GM21360 (cell line): ENCODE measurements at regions not wholly inside any gene's neighbourhood (a gene's known extent, or its start where the extent isn't known, plus 50 kb on each side); places are given as distances from the start of the nearest gene placed in this dataset.
"Not testable (repeated sequence)": the region's sequence is repeated elsewhere in the genome, so short reads cannot be mapped to it uniquely, and the experiment has no call there.

Experiments used
- ATAC-seq: cut with Tn5 transposase; IDR thresholded peaks from one replicate; pipeline ENCODE4 v1.9.1; 2021; ENCODE audit warnings: mild to moderate bottlenecking, moderate library complexity; ENCODE audit not compliant: unreplicated experiment

GRCh38 chr2:58730764-58731487, 489.8 kb upstream of the FANCL start:
- no peak for ATAC-seq

GRCh38 chr2:58727981-58728656, 487.0 kb upstream of the FANCL start:
- ATAC-seq, result no peak

- ATAC-seq, result no peak
Measured at GRCh38 chr2:58721912-58722591, 480.9 kb upstream of the FANCL start.

GRCh38 chr2:58720770-58721697, 479.9 kb upstream of the FANCL start:
- ATAC-seq, result no peak

GRCh38 chr2:58720033-58720769, 479.1 kb upstream of the FANCL start:
- no peak for ATAC-seq

- no peak for ATAC-seq
Measured at GRCh38 chr2:58715344-58715743, 474.2 kb upstream of the FANCL start.

GRCh38 chr2:58714238-58714637, 473.1 kb upstream of the FANCL start:
- ATAC-seq, result no peak

GRCh38 chr2:58710795-58711279, 469.7 kb upstream of the FANCL start:
- ATAC-seq, result no peak

GRCh38 chr2:58709687-58710354, 468.7 kb upstream of the FANCL start:
- no peak for ATAC-seq

GRCh38 chr2:58709274-58709673, 468.1 kb upstream of the FANCL start:
- ATAC-seq, result no peak

- ATAC-seq, result no peak
Measured at GRCh38 chr2:58708565-58708964, 467.4 kb upstream of the FANCL start.

- no peak for ATAC-seq
Measured at GRCh38 chr2:58702302-58702885, 461.3 kb upstream of the FANCL start.

GRCh38 chr2:58701688-58702301, 460.7 kb upstream of the FANCL start:
- ATAC-seq, result no peak

- no peak for ATAC-seq
Measured at GRCh38 chr2:58700591-58700990, 459.5 kb upstream of the FANCL start.

- no peak for ATAC-seq
Measured at GRCh38 chr2:58699411-58699810, 458.3 kb upstream of the FANCL start.

GRCh38 chr2:58698620-58699019, 457.5 kb upstream of the FANCL start:
- no peak for ATAC-seq

GRCh38 chr2:58694114-58694513, 453.0 kb upstream of the FANCL start:
- not testable (repeated sequence) for ATAC-seq

GRCh38 chr2:58691041-58691440, 449.9 kb upstream of the FANCL start:
- not testable (repeated sequence) for ATAC-seq

GRCh38 chr2:58688813-58689212, 447.7 kb upstream of the FANCL start:
- no peak for ATAC-seq
